ENCODE measurements at regions not wholly inside any gene's neighbourhood (a gene's known extent, or its start where the extent isn't known, plus 50 kb on each side); places are given as distances from the start of the nearest gene placed in this dataset.

- H3K36me3 ChIP-seq (ENCODE audit: control insufficient read depth in 2 of 2, insufficient read depth in 2 of 2, low read length in 1 of 2): no peaks in the 10 kb centered on the region
- no peak overlapping the region for H2AFZ ChIP-seq (ENCODE audit: control insufficient read depth, low read depth, low read length)
- no peaks in the 10 kb centered on the region for H3K9me3 ChIP-seq (replicated peaks; ENCODE audit: control insufficient read depth, insufficient read depth, low read length)
- H4K20me1 ChIP-seq (ENCODE audit: control insufficient read depth, insufficient read depth): no peaks in the 10 kb centered on the region
- in situ Hi-C loops (cut with MboI) (no loop called here), intact Hi-C loops (cut with micrococcal nuclease; ENCODE audit: unreplicated experiment) (no loop called here)
- no peak overlapping the region for H3K4me2 ChIP-seq (ENCODE audit: control insufficient read depth, insufficient read depth)
- WGBS (ENCODE audit: insufficient coverage, insufficient replicate concordance, low lambda C conversion rate, missing lambda C conversion rate): 20% methylated on average over 1 of the region's 1 CpG
- no peak overlapping the region for H3K9ac ChIP-seq (ENCODE audit: control insufficient read depth, insufficient read depth, low read length)
- no peak for DNase-seq (ENCODE audit: low read depth, low spot score)
- no peaks in the 10 kb centered on the region for H3K4me1 ChIP-seq (ENCODE audit: control insufficient read depth, insufficient read depth, low read length)
- ATAC-seq: no peak
- ChIA-PET CTCF (no interaction called here), RAD21 (ENCODE audit: unreplicated experiment) (no interaction called here), POLR2A (no interaction called here), SMC1A (ENCODE audit: uncharacterized antibody, unreplicated experiment) (no interaction called here)
- BruUV-seq (replicated peaks): no TSS peak
- H3K27ac ChIP-seq (ENCODE audit: control insufficient read depth, insufficient read depth): no peak overlapping the region
- no peaks in the 10 kb centered on the region for H3K79me2 ChIP-seq (ENCODE audit: control insufficient read depth, insufficient read depth, low read length)
- no peaks in the 10 kb centered on the region for H3K27me3 ChIP-seq (replicated peaks in 1 of 2; ENCODE audit: control insufficient read depth in 2 of 2, insufficient read depth in 2 of 2, low read length in 1 of 2)
- no peak for FAIRE-seq
- H3K4me3 ChIP-seq: no peak overlapping the region
- TF ChIP-seq MEF2A (IDR thresholded peaks at IDR 0.05; ENCODE audit: insufficient read depth, low read depth, low read length) (no peak), ETV6 (conservative IDR thresholded peaks at IDR 0.05 in 1 of 2, IDR thresholded peaks at IDR 0.05 in 1 of 2; ENCODE audit: borderline replicate concordance in 1 of 2, low read depth in 1 of 2) (no peak), SPI1 (IDR thresholded peaks at IDR 0.05; ENCODE audit: borderline replicate concordance, insufficient read depth, low read depth, low read length) (no peak), MYC (IDR thresholded peaks at IDR 0.05; ENCODE audit: insufficient read depth, insufficient read length, insufficient replicate concordance, low read length, severe bottlenecking) (no peak), ASH2L (IDR thresholded peaks at IDR 0.05; ENCODE audit: borderline replicate concordance, low read depth) (no peak), MEF2B (IDR thresholded peaks at IDR 0.05; ENCODE audit: partially characterized antibody, poor library complexity, severe bottlenecking) (no peak), JUND (IDR thresholded peaks at IDR 0.05; ENCODE audit: low read depth, low read length) (no peak), BCL3 (IDR thresholded peaks at IDR 0.05; ENCODE audit: borderline replicate concordance, insufficient read depth, low read depth, low read length, poor library complexity, severe bottlenecking) (no peak), ZNF592 (IDR thresholded peaks at IDR 0.05) (no peak), RFX5 (IDR thresholded peaks at IDR 0.05; ENCODE audit: low read depth, low read length) (no peak), BCL11A (IDR thresholded peaks at IDR 0.05; ENCODE audit: low read depth, low read length) (no peak), CBFB (IDR thresholded peaks at IDR 0.05; ENCODE audit: low read depth) (no peak), CEBPB (IDR thresholded peaks at IDR 0.05; ENCODE audit: borderline replicate concordance in 1 of 2, low read depth in 2 of 2, low read length in 2 of 2) (no peak), CUX1 (IDR thresholded peaks at IDR 0.05; ENCODE audit: insufficient replicate concordance, low read depth, low read length) (no peak)
Measured at GRCh38 chr6:93069856-93070255, 349.5 kb downstream of the EPHA7 start.

Data from GM12878 (cell line).